Left lung (tissue), 4 donors: ENCODE measurements at regions not wholly inside any gene's neighbourhood (a gene's known extent, or its start where the extent isn't known, plus 50 kb on each side); places are given as distances from the start of the nearest gene placed in this dataset.

Experiments
- ATAC-seq: fragments of 200-7000 bp; cut with Tn5 transposase; one replicate; pipeline ENCODE4 v1.9.1; 2020; ENCODE audit warnings: moderate library complexity
- DNase-seq, 4 donors: peaks; one replicate each; pipeline ENCODE4 v3.0.0-alpha.2; 2013 to 2020
- H3K27ac ChIP-seq, 2 donors: fragments of 200-600 bp; sonication (generic) in 1 of 2; one replicate each; pipeline versions ENCODE4 v1.5.0 to v1.8.0; 2020 to 2021
- H3K27me3 ChIP-seq, 2 donors: fragments of 200-600 bp; sonication (generic) in 1 of 2; one replicate each; pipeline versions ENCODE4 v1.5.0 to v1.8.0; 2020 to 2021
- H3K36me3 ChIP-seq, 2 donors: fragments of 200-600 bp; sonication (generic) in 1 of 2; one replicate each; pipeline versions ENCODE4 v1.5.0 to v1.8.0; 2020 to 2021
- H3K4me1 ChIP-seq, 2 donors: fragments of 200-600 bp; one replicate each; pipeline ENCODE4 v1.8.0; 2021
- H3K4me3 ChIP-seq, 2 donors: fragments of 200-600 bp; sonication (generic) in 1 of 2; one replicate each; pipeline versions ENCODE4 v1.5.0 to v1.8.0; 2020 to 2021; ENCODE audit warnings: mild to moderate bottlenecking in 1 of 2
- H3K9me3 ChIP-seq, 2 donors: fragments of 200-600 bp; sonication (generic) in 1 of 2; one replicate each; pipeline versions ENCODE4 v1.5.0 to v1.8.0; 2020 to 2021
- intact Hi-C, 2 donors: fragments of 100-400 bp; cut with DNase I; formaldehyde crosslinking; loops; one replicate each; pipeline versions ENCODE4 v1.11.2 to v1.14.2; 2022
- TF ChIP-seq, protein P1 (sequence below), 2 donors: fragments of 200-600 bp; sonication (generic) in 1 of 2; IDR thresholded peaks; one replicate each; pipeline versions ENCODE4 v1.5.0 to v1.8.0; 2021; ENCODE audit warnings: antibody characterized with exemption in 2 of 2
- donor health status: DM: no; HTN: yes; CAD: no.
- donor health status: DM: no; HTN: no; CAD: no.

GRCh38 chr5:67268231-67269021, 71.8 kb upstream of the CD180 start:
- peaks cover 11 to 24% of the 10 kb centered on the region in 2 donors for H3K4me1 ChIP-seq
- H3K27me3 ChIP-seq = no peaks in the 10 kb centered on the region
- intact Hi-C loops = no loop called here
- TF ChIP-seq, protein P1, sequence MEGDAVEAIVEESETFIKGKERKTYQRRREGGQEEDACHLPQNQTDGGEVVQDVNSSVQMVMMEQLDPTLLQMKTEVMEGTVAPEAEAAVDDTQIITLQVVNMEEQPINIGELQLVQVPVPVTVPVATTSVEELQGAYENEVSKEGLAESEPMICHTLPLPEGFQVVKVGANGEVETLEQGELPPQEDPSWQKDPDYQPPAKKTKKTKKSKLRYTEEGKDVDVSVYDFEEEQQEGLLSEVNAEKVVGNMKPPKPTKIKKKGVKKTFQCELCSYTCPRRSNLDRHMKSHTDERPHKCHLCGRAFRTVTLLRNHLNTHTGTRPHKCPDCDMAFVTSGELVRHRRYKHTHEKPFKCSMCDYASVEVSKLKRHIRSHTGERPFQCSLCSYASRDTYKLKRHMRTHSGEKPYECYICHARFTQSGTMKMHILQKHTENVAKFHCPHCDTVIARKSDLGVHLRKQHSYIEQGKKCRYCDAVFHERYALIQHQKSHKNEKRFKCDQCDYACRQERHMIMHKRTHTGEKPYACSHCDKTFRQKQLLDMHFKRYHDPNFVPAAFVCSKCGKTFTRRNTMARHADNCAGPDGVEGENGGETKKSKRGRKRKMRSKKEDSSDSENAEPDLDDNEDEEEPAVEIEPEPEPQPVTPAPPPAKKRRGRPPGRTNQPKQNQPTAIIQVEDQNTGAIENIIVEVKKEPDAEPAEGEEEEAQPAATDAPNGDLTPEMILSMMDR (IDR thresholded peaks at IDR 0.05) = no peak
- ATAC-seq (peak; percentile 82), DNase-seq (peak; percentile 55 to 96 (median 82))
- no peaks in the 10 kb centered on the region for H3K36me3 ChIP-seq
- no peak overlapping the region for H3K4me3 ChIP-seq
- peak overlapping the region; percentile 66 to 74 for H3K27ac ChIP-seq
- no peaks in the 10 kb centered on the region for H3K9me3 ChIP-seq

DNA sequence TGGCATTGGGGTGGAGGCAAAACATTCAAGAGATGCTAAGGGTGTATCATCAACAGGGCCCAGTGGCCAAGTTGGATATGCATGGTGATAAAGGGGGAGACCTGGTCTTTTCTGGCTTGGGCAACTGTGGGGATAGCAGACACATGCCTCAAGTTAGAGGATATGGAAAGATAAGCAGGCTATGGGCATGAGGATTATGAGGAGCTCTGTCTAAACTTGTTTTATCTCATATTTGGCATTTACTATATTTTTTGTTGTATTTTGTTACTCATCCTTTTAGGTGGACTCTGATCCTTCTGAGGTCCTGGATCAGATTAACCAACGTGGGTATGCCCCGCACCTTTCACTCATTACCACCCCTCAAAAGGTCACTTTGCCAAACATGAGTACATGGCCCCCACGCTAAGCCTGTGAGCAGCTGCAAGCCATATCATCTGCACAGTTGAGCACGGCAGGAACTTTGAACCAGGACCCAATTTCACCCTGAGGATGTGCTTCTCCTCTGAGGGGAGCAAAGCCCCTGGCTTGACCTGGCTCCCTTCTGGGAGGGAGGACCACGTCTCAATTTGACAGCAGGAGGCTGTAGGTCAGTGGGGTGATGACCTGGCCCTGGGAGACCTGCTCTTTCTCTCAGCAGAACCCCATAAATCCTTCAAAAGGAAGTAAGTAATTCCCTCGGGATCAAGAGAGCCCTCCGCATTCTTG, 71.1 kb upstream of the CD180 start:
- Histone ChIP-seq H3K27ac (peak overlapping the region; percentile 66 to 74), H3K27me3 (no peaks in the 10 kb centered on the region), H3K4me3 (no peak overlapping the region), H3K4me1 (peaks cover 11 to 24% of the 10 kb centered on the region in 2 donors), H3K36me3 (no peaks in the 10 kb centered on the region), H3K9me3 (no peaks in the 10 kb centered on the region)
- intact Hi-C loops = no loop called here
- TF ChIP-seq, protein P1 (IDR thresholded peaks at IDR 0.05) = no peak
- DNase-seq (no peak), ATAC-seq (no peak)

- no peak for DNase-seq
- TF ChIP-seq, protein P1 (IDR thresholded peaks at IDR 0.05) = no peak
- Histone ChIP-seq H3K27me3 (no peaks in the 10 kb centered on the region), H3K27ac (peak overlapping the region in 1 of 2 donors; percentile 74), H3K4me1 (peaks cover 11 to 27% of the 10 kb centered on the region in 2 donors), H3K36me3 (no peaks in the 10 kb centered on the region), H3K4me3 (no peak overlapping the region), H3K9me3 (no peaks in the 10 kb centered on the region)
- no peak for ATAC-seq
- intact Hi-C loops = no loop called here
Measured at GRCh38 chr5:67266654-67267350, 70.2 kb upstream of the CD180 start.

DNA sequence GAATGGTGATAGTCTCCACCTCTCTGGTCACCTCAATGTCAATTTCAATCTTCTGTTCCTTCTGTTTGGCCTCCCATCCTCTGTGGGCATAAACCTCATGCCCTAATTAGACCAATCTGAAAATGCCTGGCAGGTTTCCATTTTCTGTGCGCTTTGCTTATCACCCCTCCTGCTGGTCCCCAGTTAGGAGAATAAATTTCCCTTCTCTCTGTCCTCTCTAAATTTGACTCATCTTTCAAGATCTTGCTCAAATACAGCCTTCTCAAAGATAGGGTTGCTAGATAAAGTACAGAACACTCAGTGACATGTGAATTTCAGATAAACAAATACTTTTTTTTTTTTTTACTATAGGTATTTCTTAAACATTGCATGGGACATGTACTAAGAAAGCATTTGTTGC, 69.4 kb upstream of the CD180 start:
- DNase-seq (no peak), ATAC-seq (no peak)
- no peak overlapping the region for H3K27ac ChIP-seq
- H3K4me1 ChIP-seq = peaks cover 11 to 27% of the 10 kb centered on the region in 2 donors
- TF ChIP-seq, protein P1 (IDR thresholded peaks at IDR 0.05) = no peak
- H3K27me3 ChIP-seq = no peaks in the 10 kb centered on the region
- H3K36me3 ChIP-seq = no peaks in the 10 kb centered on the region
- no peaks in the 10 kb centered on the region for H3K9me3 ChIP-seq
- H3K4me3 ChIP-seq = no peak overlapping the region
- intact Hi-C loops = no loop called here
